ENCODE measurements at regions not wholly inside any gene's neighbourhood (a gene's known extent, or its start where the extent isn't known, plus 50 kb on each side); places are given as distances from the start of the nearest gene placed in this dataset.

- TF ChIP-seq CHD7 (IDR thresholded peaks at IDR 0.05; ENCODE audit: insufficient replicate concordance, low read length): no peak
- TF ChIP-seq GTF2F1 (IDR thresholded peaks at IDR 0.05; ENCODE audit: borderline replicate concordance, low read depth, low read length): no peak
- no peak for TF ChIP-seq SP1 (IDR thresholded peaks at IDR 0.05; ENCODE audit: low read depth, low read length)
- no peak for TF ChIP-seq ATF2 (IDR thresholded peaks at IDR 0.05; ENCODE audit: low read length)
- TF ChIP-seq TBP (IDR thresholded peaks at IDR 0.05; ENCODE audit: low read depth, low read length): no peak
- TF ChIP-seq CBX8 (IDR thresholded peaks at IDR 0.05; ENCODE audit: borderline replicate concordance, low read depth, low read length): no peak
- no peak for TF ChIP-seq JUN (IDR thresholded peaks at IDR 0.05; ENCODE audit: low read depth, low read length)
- no peak for TF ChIP-seq EZH2 (IDR thresholded peaks at IDR 0.05; ENCODE audit: low read depth, low read length, severe bottlenecking)
Measured at GRCh38 chr5:2009986-2010914, 127.5 kb upstream of the IRX4 start (continued).

Measured in H1 (cell line).